AG04449 (cell line): ENCODE measurements at regions not wholly inside any gene's neighbourhood (a gene's known extent, or its start where the extent isn't known, plus 50 kb on each side); places are given as distances from the start of the nearest gene placed in this dataset.
"Not testable (repeated sequence)": the region's sequence is repeated elsewhere in the genome, so short reads cannot be mapped to it uniquely, and the experiment has no call there.

ENCODE experiments used
- CTCF ChIA-PET: fragments of 350-600 bp; formaldehyde crosslinking; extraction: SDS; loops from one replicate; lab custom pipeline; 2021; ENCODE audit warnings: antibody characterized with exemption; lab: Yijun Ruan, JAX
- POLR2A ChIA-PET: fragments of 400-600, 350-600 bp; formaldehyde crosslinking; extraction: SDS; loops from one replicate; lab custom pipeline; 2020; ENCODE audit warnings: antibody characterized with exemption, inconsistent platforms; lab: Yijun Ruan, JAX
- DNase-seq: peaks from one replicate; pipeline ENCODE4 v3.0.0-alpha.2; 2010; ENCODE audit warnings: low read depth, low spot score
- H3K4me3 ChIP-seq: 2 replicates; pipeline ENCODE4 v1.5.1; 2011; ENCODE audit warnings: low read depth, mild to moderate bottlenecking, control low read depth, low read length
- TF ChIP-seq, protein P1 (sequence below): IDR thresholded peaks from one replicate; pipeline ENCODE4 v1.5.1; 2011; ENCODE audit warnings: mild to moderate bottlenecking, moderate library complexity, low read length, control low read depth, inconsistent platforms; ENCODE audit not compliant: insufficient read depth; ENCODE audit errors: missing control alignments

DNA sequence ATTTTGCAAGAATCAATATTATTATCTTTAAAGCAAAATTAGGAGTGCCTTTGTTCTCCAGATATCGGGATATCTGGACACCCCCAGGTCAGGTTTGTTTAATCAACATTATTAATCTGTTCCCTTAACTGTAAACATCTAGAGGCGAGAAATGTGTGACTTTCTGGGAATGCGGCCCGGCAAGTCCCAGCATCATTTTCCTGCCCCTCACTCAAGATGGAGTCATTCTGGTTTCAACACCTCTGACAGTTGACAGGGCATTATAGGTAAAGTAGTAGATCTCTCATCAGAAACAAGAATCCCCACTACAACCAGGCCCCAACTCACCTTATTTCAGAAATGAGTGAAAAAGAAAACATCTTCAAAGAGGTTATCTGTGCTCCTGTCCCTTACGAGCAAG, 331.6 kb upstream of the ZFP42 start:
- CTCF ChIA-PET: no interaction called here
- POLR2A ChIA-PET: no interaction called here

DNA sequence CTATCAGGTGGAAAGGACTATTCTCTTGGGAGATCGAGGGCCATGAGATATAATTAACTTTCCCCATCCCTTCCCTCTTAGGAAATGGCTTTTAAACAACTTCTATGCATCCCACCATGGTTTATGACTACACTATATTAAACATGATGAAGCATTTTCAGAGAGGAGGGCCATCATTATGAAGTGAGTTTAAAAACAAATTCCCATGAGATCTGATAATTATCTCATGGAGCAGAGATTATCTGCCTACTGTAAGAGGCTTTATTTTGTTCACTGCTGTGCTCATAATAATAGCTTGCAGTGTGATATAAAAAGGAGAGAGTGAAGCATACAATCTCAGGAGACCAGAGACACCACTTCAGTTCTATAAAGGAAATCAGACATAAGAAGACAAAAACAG, 330.5 kb upstream of the ZFP42 start:
- H3K4me3 ChIP-seq: no peak overlapping the region
- TF ChIP-seq, protein P1, sequence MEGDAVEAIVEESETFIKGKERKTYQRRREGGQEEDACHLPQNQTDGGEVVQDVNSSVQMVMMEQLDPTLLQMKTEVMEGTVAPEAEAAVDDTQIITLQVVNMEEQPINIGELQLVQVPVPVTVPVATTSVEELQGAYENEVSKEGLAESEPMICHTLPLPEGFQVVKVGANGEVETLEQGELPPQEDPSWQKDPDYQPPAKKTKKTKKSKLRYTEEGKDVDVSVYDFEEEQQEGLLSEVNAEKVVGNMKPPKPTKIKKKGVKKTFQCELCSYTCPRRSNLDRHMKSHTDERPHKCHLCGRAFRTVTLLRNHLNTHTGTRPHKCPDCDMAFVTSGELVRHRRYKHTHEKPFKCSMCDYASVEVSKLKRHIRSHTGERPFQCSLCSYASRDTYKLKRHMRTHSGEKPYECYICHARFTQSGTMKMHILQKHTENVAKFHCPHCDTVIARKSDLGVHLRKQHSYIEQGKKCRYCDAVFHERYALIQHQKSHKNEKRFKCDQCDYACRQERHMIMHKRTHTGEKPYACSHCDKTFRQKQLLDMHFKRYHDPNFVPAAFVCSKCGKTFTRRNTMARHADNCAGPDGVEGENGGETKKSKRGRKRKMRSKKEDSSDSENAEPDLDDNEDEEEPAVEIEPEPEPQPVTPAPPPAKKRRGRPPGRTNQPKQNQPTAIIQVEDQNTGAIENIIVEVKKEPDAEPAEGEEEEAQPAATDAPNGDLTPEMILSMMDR: no peak
- no peak for DNase-seq
- CTCF ChIA-PET: no interaction called here
- POLR2A ChIA-PET: no interaction called here

More for the DNA sequence above, 331.6 kb upstream of the ZFP42 start:
- TF ChIP-seq, protein P1: no peak
- H3K4me3 ChIP-seq: no peak overlapping the region
- DNase-seq: no peak

DNA sequence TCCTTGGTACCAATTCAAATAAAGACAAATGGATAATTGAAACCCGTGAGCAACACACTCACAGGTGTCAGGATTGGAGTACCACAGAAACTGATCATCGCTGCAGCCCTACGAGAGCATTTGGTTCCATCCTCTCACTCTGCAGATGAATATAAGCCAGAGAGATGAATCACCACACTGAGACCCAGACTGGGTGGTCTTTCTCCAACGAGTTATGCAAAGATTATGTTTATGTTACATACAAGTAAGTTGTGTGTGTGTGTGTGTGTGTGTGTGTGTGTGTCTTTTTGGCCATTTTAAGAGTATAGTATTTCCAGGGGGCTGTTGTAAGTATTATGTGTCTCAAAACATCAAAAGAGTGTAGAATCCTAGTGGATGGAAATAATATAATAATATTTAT, 329.5 kb upstream of the ZFP42 start:
- ChIA-PET POLR2A (no interaction called here), CTCF (no interaction called here)
- no peak for DNase-seq
- H3K4me3 ChIP-seq: no peak overlapping the region
- TF ChIP-seq, protein P1: no peak

DNA sequence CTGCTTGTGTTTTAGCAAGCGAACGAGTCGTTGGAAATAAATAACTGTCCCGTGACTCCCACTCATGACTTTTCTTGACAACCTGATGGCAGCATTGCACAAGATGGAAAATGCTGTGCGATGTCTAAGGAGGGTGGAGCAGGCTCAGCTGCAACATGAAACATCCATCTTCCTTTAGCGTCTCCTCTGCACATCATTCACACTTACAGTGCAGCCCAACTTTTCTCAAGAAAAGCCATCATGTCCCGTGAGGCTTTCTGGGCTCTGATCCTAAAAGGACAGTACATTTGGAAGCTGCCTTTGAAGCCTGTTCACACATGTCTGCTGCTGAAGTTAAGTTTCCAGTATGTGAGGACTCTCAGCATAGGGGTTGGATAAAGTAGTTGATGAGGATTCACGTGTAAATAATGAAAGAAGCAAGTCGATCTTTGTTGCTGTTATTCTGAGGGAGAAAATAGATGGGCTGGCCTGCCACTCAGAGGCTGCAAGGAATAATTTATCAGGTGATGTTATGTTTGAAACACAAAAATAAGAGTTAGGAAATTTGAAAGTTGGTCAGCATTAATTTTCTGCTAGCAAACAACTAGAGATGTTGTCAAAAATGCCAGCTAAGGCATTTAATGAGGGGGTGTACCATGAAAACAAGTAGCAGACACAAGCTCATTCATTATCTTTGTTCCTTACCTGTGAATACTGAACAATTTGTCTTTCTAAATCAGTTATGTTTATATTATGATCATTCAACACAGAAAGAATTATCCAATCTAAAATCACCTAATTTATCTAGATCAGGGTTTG, 328.7 kb upstream of the ZFP42 start:
- no peak overlapping the region for H3K4me3 ChIP-seq
- DNase-seq: no peak
- CTCF ChIA-PET: no interaction called here
- POLR2A ChIA-PET: interaction anchor here (0.7 kb wide), 1 partner anchor 236 kb away, joined by 4 read pairs; no protein-coding TSS in a partner anchor
- TF ChIP-seq, protein P1: no peak

DNA sequence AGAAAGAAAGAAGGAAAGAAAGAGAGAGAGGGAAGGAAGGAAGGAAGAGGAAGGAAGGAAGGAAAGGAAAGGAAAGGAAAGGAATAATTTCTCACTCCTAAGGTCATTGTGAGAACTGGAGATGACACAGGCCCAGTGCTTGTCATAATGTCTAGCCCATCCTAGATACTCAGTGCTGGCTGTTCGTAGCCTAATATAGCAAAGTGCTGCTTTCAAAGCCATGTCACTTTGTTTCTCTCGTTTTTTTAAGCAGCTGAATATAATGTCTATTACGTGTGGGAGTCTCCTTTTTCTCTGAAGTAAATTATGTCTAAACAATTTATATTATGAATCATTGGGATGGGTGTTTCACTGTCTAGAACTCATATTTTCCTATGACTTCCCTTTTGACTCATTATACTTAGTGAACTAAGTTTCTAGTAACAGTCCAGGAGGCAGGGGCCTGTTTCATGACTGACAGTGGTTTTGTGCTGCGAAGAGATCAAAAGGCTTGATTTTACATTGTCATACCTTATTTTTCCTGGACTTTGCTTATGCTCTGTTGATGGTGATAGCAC, 327.0 kb upstream of the ZFP42 start:
- TF ChIP-seq, protein P1: no peak
- ChIA-PET CTCF (no interaction called here), POLR2A (no interaction called here)
- no peak overlapping the region for H3K4me3 ChIP-seq
- no peak for DNase-seq

DNA sequence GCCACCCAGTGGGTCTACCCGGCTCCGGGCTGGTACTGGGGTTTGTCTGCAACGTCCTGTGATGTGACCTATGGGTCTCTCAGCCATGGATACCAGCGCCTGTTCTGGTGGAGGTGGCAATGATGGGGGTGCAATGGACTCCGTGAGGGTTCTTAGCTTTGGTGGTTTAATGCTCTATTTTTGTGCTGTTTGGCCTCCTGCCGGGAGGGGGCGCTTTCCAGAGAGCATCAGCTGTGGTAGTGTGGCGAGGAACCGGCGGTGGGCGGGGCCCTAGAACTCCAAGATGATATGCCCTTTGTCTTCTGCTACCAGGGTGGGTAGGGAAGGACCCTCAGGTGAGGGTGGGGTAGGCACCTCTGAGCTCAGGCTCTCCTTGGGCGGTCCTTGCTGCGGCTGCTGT, 324.1 kb upstream of the ZFP42 start:
- H3K4me3 ChIP-seq, DNase-seq, POLR2A ChIA-PET, CTCF ChIA-PET: not testable (repeated sequence)

DNA sequence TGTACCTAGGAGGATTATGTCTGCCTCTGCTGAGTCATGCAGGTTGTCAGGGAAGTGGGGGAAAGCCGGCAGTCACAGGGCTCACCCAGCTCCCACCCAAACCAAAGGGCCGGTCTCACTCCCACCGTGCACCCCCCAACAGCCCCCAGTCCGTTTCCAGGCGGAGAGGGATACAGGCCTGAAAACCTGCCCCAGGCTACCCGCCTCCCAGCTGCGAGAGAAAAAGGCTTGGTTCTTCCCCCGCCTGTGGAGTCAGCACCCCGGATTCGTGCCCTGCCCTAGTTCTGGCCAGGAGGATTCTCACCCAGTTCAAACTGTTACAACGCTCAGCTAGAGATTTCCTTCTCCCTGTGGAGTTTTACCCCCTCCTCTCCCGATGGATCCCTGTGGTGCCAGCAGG, 323.6 kb upstream of the ZFP42 start:
- POLR2A ChIA-PET, H3K4me3 ChIP-seq, CTCF ChIA-PET, DNase-seq: not testable (repeated sequence)

DNA sequence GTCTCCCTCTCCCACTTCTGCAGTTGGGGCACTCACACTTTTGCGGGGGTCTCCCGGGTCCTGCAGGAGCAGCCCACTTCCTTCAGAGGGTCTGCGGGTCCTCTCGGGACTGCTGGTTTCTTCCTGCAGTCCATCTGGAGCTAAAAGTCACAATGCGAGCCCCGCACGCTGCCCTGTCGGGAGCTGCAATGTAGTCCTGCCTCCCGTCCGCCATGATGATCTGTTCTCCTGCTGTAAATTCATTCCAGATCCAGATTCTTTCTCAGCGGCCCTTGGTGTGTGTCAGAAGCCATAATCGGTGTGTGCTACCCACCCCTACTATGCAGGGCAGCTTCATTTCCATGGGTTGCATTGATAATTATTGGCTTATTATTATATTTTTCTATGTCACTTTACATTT, 323.0 kb upstream of the ZFP42 start:
- H3K4me3 ChIP-seq, DNase-seq, POLR2A ChIA-PET, CTCF ChIA-PET: not testable (repeated sequence)
